ENCODE measurements at regions not wholly inside any gene's neighbourhood (a gene's known extent, or its start where the extent isn't known, plus 50 kb on each side); places are given as distances from the start of the nearest gene placed in this dataset.

GRCh38 chr10:113420057-113420732 is 132.7 kb upstream of the HABP2 start:
- H4K20me1 ChIP-seq, result no peaks in the 10 kb centered on the region
- H3K4me2 ChIP-seq, result no peak overlapping the region

GRCh38 chr10:113420733-113421675 is 131.8 kb upstream of the HABP2 start:
- TF ChIP-seq Cebpa-rat (IDR thresholded peaks at IDR 0.05), result no peak
- H3K36me3 ChIP-seq, result no peaks in the 10 kb centered on the region

More at GRCh38 chr10:113420057-113420732, 132.7 kb upstream of the HABP2 start:
- H3K4me1 ChIP-seq, result no peaks in the 10 kb centered on the region
- TF ChIP-seq Cebpa-rat (IDR thresholded peaks at IDR 0.05), result no peak
- peaks cover 27% of the 10 kb centered on the region for H3K9me3 ChIP-seq
- no peaks in the 10 kb centered on the region for H3K36me3 ChIP-seq
- no peak overlapping the region for H3K9ac ChIP-seq
- H3K27ac ChIP-seq, result no peak overlapping the region
- no peak overlapping the region for H3K4me3 ChIP-seq
- no peaks in the 10 kb centered on the region for H3K27me3 ChIP-seq

GRCh38 chr10:113422371-113422770 is 130.5 kb upstream of the HABP2 start:
- no peaks in the 10 kb centered on the region for H3K27me3 ChIP-seq
- no peaks in the 10 kb centered on the region for H4K20me1 ChIP-seq
- no peak overlapping the region for H3K4me3 ChIP-seq
- H3K4me2 ChIP-seq, result no peak overlapping the region
- no peak overlapping the region for H3K27ac ChIP-seq
- H3K36me3 ChIP-seq, result no peaks in the 10 kb centered on the region
- H3K4me1 ChIP-seq, result no peaks in the 10 kb centered on the region
- H3K9ac ChIP-seq, result no peak overlapping the region
- TF ChIP-seq Cebpa-rat (IDR thresholded peaks at IDR 0.05), result no peak
- peaks cover 27% of the 10 kb centered on the region for H3K9me3 ChIP-seq

More at GRCh38 chr10:113420733-113421675, 131.8 kb upstream of the HABP2 start:
- Histone ChIP-seq H3K9ac (no peak overlapping the region), H4K20me1 (no peaks in the 10 kb centered on the region), H3K27me3 (no peaks in the 10 kb centered on the region), H3K4me3 (no peak overlapping the region), H3K27ac (no peak overlapping the region), H3K4me1 (no peaks in the 10 kb centered on the region), H3K4me2 (no peak overlapping the region), H3K9me3 (peaks cover 27% of the 10 kb centered on the region)

GRCh38 chr10:113423981-113424721 is 128.7 kb upstream of the HABP2 start:
- Histone ChIP-seq H3K27ac (no peak overlapping the region), H3K9me3 (peaks cover 21% of the 10 kb centered on the region), H3K27me3 (no peaks in the 10 kb centered on the region), H3K4me2 (no peak overlapping the region), H3K4me3 (no peak overlapping the region), H3K36me3 (no peaks in the 10 kb centered on the region), H4K20me1 (no peaks in the 10 kb centered on the region), H3K4me1 (no peaks in the 10 kb centered on the region), H3K9ac (no peak overlapping the region)
- no peak for TF ChIP-seq Cebpa-rat (IDR thresholded peaks at IDR 0.05)

GRCh38 chr10:113425008-113425407 is 127.8 kb upstream of the HABP2 start:
- Histone ChIP-seq H3K27me3 (no peaks in the 10 kb centered on the region), H3K4me1 (no peaks in the 10 kb centered on the region), H3K9ac (no peak overlapping the region), H4K20me1 (no peaks in the 10 kb centered on the region), H3K9me3 (peaks cover 13% of the 10 kb centered on the region), H3K4me2 (no peak overlapping the region), H3K36me3 (no peaks in the 10 kb centered on the region), H3K27ac (no peak overlapping the region), H3K4me3 (no peak overlapping the region)
- TF ChIP-seq Cebpa-rat (IDR thresholded peaks at IDR 0.05), result no peak

- no peaks in the 10 kb centered on the region for H3K4me1 ChIP-seq
- no peak for TF ChIP-seq Cebpa-rat (IDR thresholded peaks at IDR 0.05)
These were observed 127.3 kb upstream of the HABP2 start for GRCh38 chr10:113425541-113425951.

GRCh38 chr10:113426181-113426877 is 126.5 kb upstream of the HABP2 start:
- H3K4me1 ChIP-seq, result no peaks in the 10 kb centered on the region
- H3K27ac ChIP-seq, result no peak overlapping the region
- no peak overlapping the region for H3K4me3 ChIP-seq
- H4K20me1 ChIP-seq, result no peaks in the 10 kb centered on the region
- TF ChIP-seq Cebpa-rat (IDR thresholded peaks at IDR 0.05), result no peak
- H3K36me3 ChIP-seq, result no peaks in the 10 kb centered on the region
- H3K9me3 ChIP-seq, result 0 out of 2 replicates have a peak, but pooled peaks cover under 1% of the 10 kb centered on the region
- no peaks in the 10 kb centered on the region for H3K27me3 ChIP-seq
- H3K9ac ChIP-seq, result no peak overlapping the region
- H3K4me2 ChIP-seq, result no peak overlapping the region

More at GRCh38 chr10:113425541-113425951, 127.3 kb upstream of the HABP2 start:
- no peak overlapping the region for H3K4me3 ChIP-seq
- peaks cover 8% of the 10 kb centered on the region for H3K9me3 ChIP-seq
- no peak overlapping the region for H3K4me2 ChIP-seq
- H3K36me3 ChIP-seq, result no peaks in the 10 kb centered on the region
- H3K27ac ChIP-seq, result no peak overlapping the region
- H3K27me3 ChIP-seq, result no peaks in the 10 kb centered on the region
- no peak overlapping the region for H3K9ac ChIP-seq
- H4K20me1 ChIP-seq, result no peaks in the 10 kb centered on the region

- no peak overlapping the region for H3K9ac ChIP-seq
- no peak overlapping the region for H3K4me2 ChIP-seq
- no peak for TF ChIP-seq Cebpa-rat (IDR thresholded peaks at IDR 0.05)
- H3K4me1 ChIP-seq, result no peaks in the 10 kb centered on the region
- H3K27ac ChIP-seq, result no peak overlapping the region
- H4K20me1 ChIP-seq, result no peaks in the 10 kb centered on the region
- H3K4me3 ChIP-seq, result no peak overlapping the region
- no peaks in the 10 kb centered on the region for H3K36me3 ChIP-seq
- no peaks in the 10 kb centered on the region for H3K9me3 ChIP-seq
- H3K27me3 ChIP-seq, result no peaks in the 10 kb centered on the region
These were observed 125.6 kb upstream of the HABP2 start for GRCh38 chr10:113427236-113427735.

Data from BLaER1 (cell line).